ENCODE measurements at regions not wholly inside any gene's neighbourhood (a gene's known extent, or its start where the extent isn't known, plus 50 kb on each side); places are given as distances from the start of the nearest gene placed in this dataset.

DNA sequence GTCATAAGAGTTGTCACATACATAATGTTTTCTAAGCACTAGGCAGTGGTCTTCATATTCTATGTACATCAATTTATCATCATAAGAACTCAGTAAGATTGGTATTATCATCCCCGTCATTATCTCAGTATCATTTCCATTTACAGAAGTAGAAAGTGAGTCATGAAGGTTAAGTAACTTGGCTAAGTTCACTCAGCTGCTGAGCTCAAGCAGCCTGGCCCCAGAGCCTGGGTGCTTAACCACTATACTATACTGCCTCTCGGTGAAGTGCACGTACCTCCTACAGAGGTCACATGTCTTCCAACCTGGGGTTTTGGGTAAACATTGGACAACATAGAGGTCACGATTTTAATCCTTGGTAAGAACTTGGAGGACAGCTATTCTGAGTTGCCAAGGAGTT, 161.5 kb upstream of the GATB start:
- no peaks in the 10 kb centered on the region for H3K4me1 ChIP-seq (ENCODE audit: low read depth)
- intact Hi-C loops (cut with DNase I, micrococcal nuclease) = no loop called here
- H3K36me3 ChIP-seq (ENCODE audit: low read depth) = no peaks in the 10 kb centered on the region
- no peak overlapping the region for H3K4me3 ChIP-seq
- TF ChIP-seq, protein P1, sequence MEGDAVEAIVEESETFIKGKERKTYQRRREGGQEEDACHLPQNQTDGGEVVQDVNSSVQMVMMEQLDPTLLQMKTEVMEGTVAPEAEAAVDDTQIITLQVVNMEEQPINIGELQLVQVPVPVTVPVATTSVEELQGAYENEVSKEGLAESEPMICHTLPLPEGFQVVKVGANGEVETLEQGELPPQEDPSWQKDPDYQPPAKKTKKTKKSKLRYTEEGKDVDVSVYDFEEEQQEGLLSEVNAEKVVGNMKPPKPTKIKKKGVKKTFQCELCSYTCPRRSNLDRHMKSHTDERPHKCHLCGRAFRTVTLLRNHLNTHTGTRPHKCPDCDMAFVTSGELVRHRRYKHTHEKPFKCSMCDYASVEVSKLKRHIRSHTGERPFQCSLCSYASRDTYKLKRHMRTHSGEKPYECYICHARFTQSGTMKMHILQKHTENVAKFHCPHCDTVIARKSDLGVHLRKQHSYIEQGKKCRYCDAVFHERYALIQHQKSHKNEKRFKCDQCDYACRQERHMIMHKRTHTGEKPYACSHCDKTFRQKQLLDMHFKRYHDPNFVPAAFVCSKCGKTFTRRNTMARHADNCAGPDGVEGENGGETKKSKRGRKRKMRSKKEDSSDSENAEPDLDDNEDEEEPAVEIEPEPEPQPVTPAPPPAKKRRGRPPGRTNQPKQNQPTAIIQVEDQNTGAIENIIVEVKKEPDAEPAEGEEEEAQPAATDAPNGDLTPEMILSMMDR (IDR thresholded peaks at IDR 0.05) = no peak
- DNase-seq (no peak), ATAC-seq (no peak)
- no peaks in the 10 kb centered on the region for H3K9me3 ChIP-seq

DNA sequence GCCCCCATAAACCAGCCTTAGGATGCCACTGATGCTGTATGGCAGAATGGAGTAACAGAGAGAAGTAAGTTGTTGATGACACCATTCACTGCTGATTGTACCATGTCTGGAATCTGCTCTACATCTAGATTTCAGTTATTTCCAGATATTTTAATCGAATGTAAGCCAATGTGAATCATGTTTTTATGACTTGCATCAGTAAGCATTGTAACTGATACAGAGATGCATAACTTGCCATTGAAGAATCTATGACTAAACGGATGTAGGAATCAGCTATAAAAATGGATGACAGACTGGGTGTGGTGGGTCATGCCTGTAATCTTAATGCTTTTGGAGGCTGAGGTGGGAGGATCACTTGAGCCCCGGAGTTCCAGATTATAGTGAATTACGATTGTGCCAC, 161.0 kb upstream of the GATB start:
- H3K36me3 ChIP-seq (ENCODE audit: low read depth) = no peaks in the 10 kb centered on the region
- intact Hi-C loops (cut with DNase I, micrococcal nuclease) = no loop called here
- H3K9me3 ChIP-seq = no peaks in the 10 kb centered on the region
- no peak for DNase-seq
- no peaks in the 10 kb centered on the region for H3K4me1 ChIP-seq (ENCODE audit: low read depth)
- no peak for ATAC-seq
- H3K4me3 ChIP-seq = no peak overlapping the region
- TF ChIP-seq, protein P1 (IDR thresholded peaks at IDR 0.05) = no peak

- ATAC-seq = no peak
These were observed 160.6 kb upstream of the GATB start for GRCh38 chr4:151921386-151921785.

DNA sequence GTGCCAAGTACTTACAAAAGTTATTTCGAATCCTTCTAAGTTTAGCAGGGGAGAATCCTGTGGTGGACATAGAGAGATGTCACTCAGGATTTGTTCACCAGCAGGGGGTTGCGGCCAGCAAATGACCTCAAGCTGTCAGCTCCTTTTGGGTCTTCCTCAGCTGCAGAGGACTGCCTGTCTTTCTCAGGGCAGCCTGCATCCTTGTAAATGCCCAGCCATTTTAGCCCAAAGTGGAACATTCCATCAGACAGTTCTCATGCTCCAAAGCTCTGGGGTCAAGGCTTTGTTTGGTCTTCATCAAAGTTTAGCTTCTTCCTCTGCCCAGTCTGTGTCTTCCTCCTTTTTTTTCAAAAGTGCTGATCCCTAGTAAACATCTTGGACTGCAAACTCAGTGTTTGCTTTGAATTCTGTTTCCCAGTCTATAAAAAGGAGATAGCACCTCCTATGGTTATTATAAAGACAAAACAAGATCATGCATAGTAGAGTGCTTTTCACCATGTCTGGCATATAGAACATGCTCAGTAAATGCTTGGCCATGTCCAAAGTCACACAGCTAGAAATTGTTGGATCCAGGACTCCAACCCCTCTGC, 156.4 kb upstream of the GATB start:
- DNase-seq (no peak), ATAC-seq (no peak)
- H3K4me1 ChIP-seq (ENCODE audit: low read depth) = no peaks in the 10 kb centered on the region
- no peaks in the 10 kb centered on the region for H3K9me3 ChIP-seq
- TF ChIP-seq, protein P1 (IDR thresholded peaks at IDR 0.05) = no peak
- intact Hi-C loops (cut with DNase I, micrococcal nuclease) = no loop called here
- no peaks in the 10 kb centered on the region for H3K36me3 ChIP-seq (ENCODE audit: low read depth)
- no peak overlapping the region for H3K4me3 ChIP-seq

More at GRCh38 chr4:151921386-151921785, 160.6 kb upstream of the GATB start:
- Histone ChIP-seq H3K9me3 (no peaks in the 10 kb centered on the region), H3K36me3 (ENCODE audit: low read depth) (no peaks in the 10 kb centered on the region), H3K4me3 (no peak overlapping the region), H3K4me1 (ENCODE audit: low read depth) (no peaks in the 10 kb centered on the region)
- no peak for DNase-seq
- TF ChIP-seq, protein P1 (IDR thresholded peaks at IDR 0.05) = no peak
- intact Hi-C loops (cut with DNase I, micrococcal nuclease) = no loop called here

- no peak for ATAC-seq
- no peak for DNase-seq
- no peak overlapping the region for H3K4me3 ChIP-seq
- no peaks in the 10 kb centered on the region for H3K4me1 ChIP-seq (ENCODE audit: low read depth)
- TF ChIP-seq, protein P1 (IDR thresholded peaks at IDR 0.05) = no peak
- intact Hi-C loops (cut with DNase I, micrococcal nuclease) = no loop called here
- no peaks in the 10 kb centered on the region for H3K9me3 ChIP-seq
- H3K36me3 ChIP-seq (ENCODE audit: low read depth) = no peaks in the 10 kb centered on the region
These were observed 151.8 kb upstream of the GATB start for GRCh38 chr4:151912632-151913031.

GRCh38 chr4:151911970-151912369, 151.2 kb upstream of the GATB start:
- no peaks in the 10 kb centered on the region for H3K36me3 ChIP-seq (ENCODE audit: low read depth)
- DNase-seq = no peak
- ATAC-seq = no peak
- no peak overlapping the region for H3K4me3 ChIP-seq
- intact Hi-C loops (cut with DNase I, micrococcal nuclease) = no loop called here
- H3K9me3 ChIP-seq = no peaks in the 10 kb centered on the region
- TF ChIP-seq, protein P1 (IDR thresholded peaks at IDR 0.05) = no peak
- H3K4me1 ChIP-seq (ENCODE audit: low read depth) = no peaks in the 10 kb centered on the region
